ENCODE measurements at regions not wholly inside any gene's neighbourhood (a gene's known extent, or its start where the extent isn't known, plus 50 kb on each side); places are given as distances from the start of the nearest gene placed in this dataset.

- DNase-seq (ENCODE audit: low spot score): no peak
These were observed 150.8 kb upstream of the SYT13 start for GRCh38 chr11:45436966-45437365.

- no peak for DNase-seq (ENCODE audit: low spot score)
These were observed 150.0 kb upstream of the SYT13 start for GRCh38 chr11:45436118-45436517.

GRCh38 chr11:45435706-45436105 lies 149.6 kb upstream of the SYT13 start:
- no peak for DNase-seq (ENCODE audit: low spot score)

GRCh38 chr11:45432910-45433309 lies 146.8 kb upstream of the SYT13 start:
- no peak for DNase-seq (ENCODE audit: low spot score)

GRCh38 chr11:45432100-45432499 lies 146.0 kb upstream of the SYT13 start:
- DNase-seq (ENCODE audit: low spot score): no peak

- DNase-seq (ENCODE audit: low spot score): no peak
These were observed 145.2 kb upstream of the SYT13 start for GRCh38 chr11:45431046-45432018.

- DNase-seq (ENCODE audit: low spot score): no peak
These were observed 144.2 kb upstream of the SYT13 start for GRCh38 chr11:45430361-45430760.

- no peak for DNase-seq (ENCODE audit: low spot score)
These were observed 143.6 kb upstream of the SYT13 start for GRCh38 chr11:45429719-45430118.

- no peak for DNase-seq (ENCODE audit: low spot score)
These were observed 142.5 kb upstream of the SYT13 start for GRCh38 chr11:45428541-45429230.

GRCh38 chr11:45428116-45428515 lies 142.0 kb upstream of the SYT13 start:
- no peak for DNase-seq (ENCODE audit: low spot score)

- DNase-seq (ENCODE audit: low spot score): no peak
These were observed 138.5 kb upstream of the SYT13 start for GRCh38 chr11:45424411-45425180.

- no peak for DNase-seq (ENCODE audit: low spot score)
These were observed 137.5 kb upstream of the SYT13 start for GRCh38 chr11:45423475-45424120.

- DNase-seq (ENCODE audit: low spot score): no peak
These were observed 136.9 kb upstream of the SYT13 start for GRCh38 chr11:45423036-45423435.

GRCh38 chr11:45414088-45414487 lies 127.9 kb upstream of the SYT13 start:
- DNase-seq (ENCODE audit: low spot score): no peak

- no peak for DNase-seq (ENCODE audit: low spot score)
These were observed 127.2 kb upstream of the SYT13 start for GRCh38 chr11:45413156-45413858.

- no peak for DNase-seq (ENCODE audit: low spot score)
These were observed 126.4 kb upstream of the SYT13 start for GRCh38 chr11:45412521-45412920.

- no peak for DNase-seq (ENCODE audit: low spot score)
These were observed 125.9 kb upstream of the SYT13 start for GRCh38 chr11:45412051-45412471.

GRCh38 chr11:45411228-45411946 lies 125.2 kb upstream of the SYT13 start:
- DNase-seq (ENCODE audit: low spot score): no peak

GRCh38 chr11:45410391-45411227 lies 124.5 kb upstream of the SYT13 start:
- DNase-seq (ENCODE audit: low spot score): no peak

- no peak for DNase-seq (ENCODE audit: low spot score)
These were observed 123.4 kb upstream of the SYT13 start for GRCh38 chr11:45409587-45409986.

All from hematopoietic multipotent progenitor cell treated with erythropoietin and hydrocortisone succinate and interleukin-3 and kit ligand, for 15 days (in vitro differentiated cells).